ENCODE measurements at regions not wholly inside any gene's neighbourhood (a gene's known extent, or its start where the extent isn't known, plus 50 kb on each side); places are given as distances from the start of the nearest gene placed in this dataset.

- Histone ChIP-seq H3K4ac (ENCODE audit: low read depth, low read length) (no peak overlapping the region), H3K79me2 (ENCODE audit: control insufficient read depth, insufficient read depth, low read length, poor library complexity) (peaks cover 2% of the 10 kb centered on the region), H4K91ac (ENCODE audit: low read depth, low read length) (no peak overlapping the region), H3K18ac (ENCODE audit: low read length) (no peak overlapping the region), H2BK5ac (ENCODE audit: low read depth, low read length, poor library complexity) (no peak overlapping the region), H2AK5ac (ENCODE audit: low read length) (no peak overlapping the region), H3K4me3 (ENCODE audit: low read depth, low read length) (no peak overlapping the region), H3K4me1 (ENCODE audit: control insufficient read depth in 1 of 2, insufficient read depth in 2 of 2, low read length in 2 of 2) (peaks cover 0 to 2% of the 10 kb centered on the region in 2 experiments), H4K8ac (ENCODE audit: low read depth, low read length) (no peak overlapping the region), H2BK12ac (ENCODE audit: low read length) (no peak overlapping the region), H3K4me2 (ENCODE audit: low read length) (no peak overlapping the region), H3K79me1 (ENCODE audit: low read length) (no peaks in the 10 kb centered on the region), H3K9me3 (ENCODE audit: insufficient read depth, low read depth, low read length) (no peaks in the 10 kb centered on the region), H4K12ac (ENCODE audit: low read depth, low read length) (no peak overlapping the region), H3K23ac (ENCODE audit: low read length) (no peak overlapping the region), H3K27me3 (ENCODE audit: insufficient read depth, low read length) (no peaks in the 10 kb centered on the region), H3K9ac (ENCODE audit: low read length) (no peak overlapping the region), H3K36me3 (ENCODE audit: control insufficient read depth in 1 of 2, insufficient read depth in 2 of 2, low read length in 2 of 2) (no peaks in the 10 kb centered on the region), H3K27ac (ENCODE audit: low read depth, low read length) (no peak overlapping the region), H2AFZ (ENCODE audit: insufficient read depth, low read length, poor library complexity) (no peak overlapping the region), H3K14ac (ENCODE audit: low read length) (no peak overlapping the region), H2BK120ac (ENCODE audit: insufficient read depth, low read length, poor library complexity) (no peak overlapping the region)
- no CpG with 5 or more reads among the region's 3 CpGs for WGBS (ENCODE audit: extremely low coverage, insufficient coverage, insufficient read length)
- DNase-seq: no peak
These were observed 288.6 kb upstream of the C9orf72 start for GRCh38 chr9:27861887-27862286.

DNA sequence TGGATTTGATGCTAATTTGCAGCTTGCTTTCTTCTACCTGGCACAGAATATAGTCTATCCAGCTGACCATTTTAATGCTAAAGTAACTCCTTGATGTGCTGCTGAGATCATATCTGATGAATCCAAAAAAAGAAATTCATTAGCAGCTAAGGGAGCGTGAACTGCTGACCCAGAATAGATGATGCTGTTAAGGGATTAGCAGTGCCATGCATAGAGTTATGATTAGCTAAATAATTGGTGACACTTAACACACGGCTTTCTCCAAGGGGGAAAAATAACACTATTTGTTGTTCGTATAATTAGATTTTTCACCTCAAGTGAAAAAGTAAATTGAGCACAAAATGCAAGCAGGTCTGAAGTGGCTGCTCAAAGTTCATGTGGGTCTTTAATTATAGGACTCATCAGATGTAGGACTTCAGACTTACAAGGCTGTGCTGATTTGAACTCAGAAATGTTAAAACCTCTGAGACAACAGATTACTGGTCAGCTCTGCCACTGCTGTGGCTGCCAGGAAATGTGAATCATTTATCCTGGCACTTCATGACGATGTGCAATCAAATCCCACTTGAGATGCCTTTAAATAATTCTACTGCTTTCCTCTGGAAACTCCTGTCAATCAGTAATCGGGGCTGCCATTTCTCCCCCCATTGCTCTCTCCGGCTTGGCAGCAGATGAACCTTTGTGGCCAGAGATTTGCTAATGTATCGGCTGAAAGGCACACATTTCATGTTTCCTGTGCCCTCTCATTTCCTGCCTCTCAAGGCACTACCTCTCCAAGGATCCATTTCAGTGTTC lies 291.6 kb upstream of the C9orf72 start:
- no peak for DNase-seq
- no peaks in the 10 kb centered on the region for H3K79me1 ChIP-seq (ENCODE audit: low read length)
- H3K79me2 ChIP-seq (ENCODE audit: control insufficient read depth, insufficient read depth, low read length, poor library complexity): peaks cover 2% of the 10 kb centered on the region
- H2BK12ac ChIP-seq (ENCODE audit: low read length): no peak overlapping the region
- no peak overlapping the region for H2BK5ac ChIP-seq (ENCODE audit: low read depth, low read length, poor library complexity)
- H2AFZ ChIP-seq (ENCODE audit: insufficient read depth, low read length, poor library complexity): no peak overlapping the region
- H3K36me3 ChIP-seq (ENCODE audit: control insufficient read depth in 1 of 2, insufficient read depth in 2 of 2, low read length in 2 of 2): no peaks in the 10 kb centered on the region
- H3K4me1 ChIP-seq (ENCODE audit: control insufficient read depth in 1 of 2, insufficient read depth in 2 of 2, low read length in 2 of 2): no peaks in the 10 kb centered on the region
- H3K18ac ChIP-seq (ENCODE audit: low read length): no peak overlapping the region
- no peak overlapping the region for H3K27ac ChIP-seq (ENCODE audit: low read depth, low read length)
- no peak overlapping the region for H3K4me3 ChIP-seq (ENCODE audit: low read depth, low read length)
- H3K4me2 ChIP-seq (ENCODE audit: low read length): no peak overlapping the region
- no peak overlapping the region for H3K14ac ChIP-seq (ENCODE audit: low read length)
- H3K4ac ChIP-seq (ENCODE audit: low read depth, low read length): no peak overlapping the region
- no peak overlapping the region for H4K91ac ChIP-seq (ENCODE audit: low read depth, low read length)
- WGBS (ENCODE audit: extremely low coverage, insufficient coverage, insufficient read length): no CpG with 5 or more reads among the region's 7 CpGs
- H4K12ac ChIP-seq (ENCODE audit: low read depth, low read length): no peak overlapping the region
- H2AK5ac ChIP-seq (ENCODE audit: low read length): no peak overlapping the region
- H3K27me3 ChIP-seq (ENCODE audit: insufficient read depth, low read length): no peaks in the 10 kb centered on the region
- H4K8ac ChIP-seq (ENCODE audit: low read depth, low read length): no peak overlapping the region
- no peak overlapping the region for H3K23ac ChIP-seq (ENCODE audit: low read length)
- no peak overlapping the region for H2BK120ac ChIP-seq (ENCODE audit: insufficient read depth, low read length, poor library complexity)
- H3K9ac ChIP-seq (ENCODE audit: low read length): no peak overlapping the region
- H3K9me3 ChIP-seq (ENCODE audit: insufficient read depth, low read depth, low read length): no peaks in the 10 kb centered on the region

DNA sequence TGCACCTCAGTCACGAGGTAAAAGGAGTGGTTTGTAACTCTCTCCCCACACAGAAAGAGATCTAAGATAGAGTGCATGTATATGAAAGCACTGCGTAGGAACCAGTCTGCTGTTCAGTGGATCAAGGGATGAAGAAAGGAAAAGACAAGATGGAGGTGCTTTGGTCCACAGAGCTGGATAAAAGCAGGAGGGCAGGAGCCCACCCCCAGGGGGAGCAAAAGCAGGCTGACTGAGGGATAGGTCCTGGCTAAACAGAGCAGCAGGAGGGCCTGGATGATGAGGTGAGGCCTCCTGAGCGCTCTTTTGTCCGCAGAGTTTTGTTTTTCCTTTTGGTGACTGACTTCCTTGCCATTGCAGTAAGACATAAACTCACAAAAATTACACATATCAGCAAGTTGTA lies 293.5 kb upstream of the C9orf72 start:
- H3K9me3 ChIP-seq (ENCODE audit: insufficient read depth, low read depth, low read length): no peaks in the 10 kb centered on the region
- H3K18ac ChIP-seq (ENCODE audit: low read length): peak overlapping the region; percentile 30
- H2BK120ac ChIP-seq (ENCODE audit: insufficient read depth, low read length, poor library complexity): no peak overlapping the region
- H3K4me2 ChIP-seq (ENCODE audit: low read length): no peak overlapping the region
- H3K4ac ChIP-seq (ENCODE audit: low read depth, low read length): no peak overlapping the region
- H2BK5ac ChIP-seq (ENCODE audit: low read depth, low read length, poor library complexity): no peak overlapping the region
- H3K79me2 ChIP-seq (ENCODE audit: control insufficient read depth, insufficient read depth, low read length, poor library complexity): peaks cover 2% of the 10 kb centered on the region
- no peak overlapping the region for H4K8ac ChIP-seq (ENCODE audit: low read depth, low read length)
- no peaks in the 10 kb centered on the region for H3K4me1 ChIP-seq (ENCODE audit: control insufficient read depth in 1 of 2, insufficient read depth in 2 of 2, low read length in 2 of 2)
- no peak overlapping the region for H4K91ac ChIP-seq (ENCODE audit: low read depth, low read length)
- no peak overlapping the region for H3K9ac ChIP-seq (ENCODE audit: low read length)
- no CpG with 5 or more reads among the region's 4 CpGs for WGBS (ENCODE audit: extremely low coverage, insufficient coverage, insufficient read length)
- no peak overlapping the region for H4K12ac ChIP-seq (ENCODE audit: low read depth, low read length)
- H2AK5ac ChIP-seq (ENCODE audit: low read length): no peak overlapping the region
- no peak overlapping the region for H3K14ac ChIP-seq (ENCODE audit: low read length)
- H3K27me3 ChIP-seq (ENCODE audit: insufficient read depth, low read length): no peaks in the 10 kb centered on the region
- H2AFZ ChIP-seq (ENCODE audit: insufficient read depth, low read length, poor library complexity): no peak overlapping the region
- H3K79me1 ChIP-seq (ENCODE audit: low read length): no peaks in the 10 kb centered on the region
- H2BK12ac ChIP-seq (ENCODE audit: low read length): no peak overlapping the region
- DNase-seq: no peak
- H3K4me3 ChIP-seq (ENCODE audit: low read depth, low read length): no peak overlapping the region
- no peak overlapping the region for H3K23ac ChIP-seq (ENCODE audit: low read length)
- no peaks in the 10 kb centered on the region for H3K36me3 ChIP-seq (ENCODE audit: control insufficient read depth in 1 of 2, insufficient read depth in 2 of 2, low read length in 2 of 2)
- no peak overlapping the region for H3K27ac ChIP-seq (ENCODE audit: low read depth, low read length)

- Histone ChIP-seq H2AK5ac (ENCODE audit: low read length) (no peak overlapping the region), H3K27me3 (ENCODE audit: insufficient read depth, low read length) (no peaks in the 10 kb centered on the region), H3K14ac (ENCODE audit: low read length) (no peak overlapping the region), H2BK120ac (ENCODE audit: insufficient read depth, low read length, poor library complexity) (no peak overlapping the region), H3K27ac (ENCODE audit: low read depth, low read length) (no peak overlapping the region), H3K18ac (ENCODE audit: low read length) (no peak overlapping the region), H2AFZ (ENCODE audit: insufficient read depth, low read length, poor library complexity) (no peak overlapping the region), H2BK5ac (ENCODE audit: low read depth, low read length, poor library complexity) (no peak overlapping the region), H3K4me2 (ENCODE audit: low read length) (no peak overlapping the region), H4K8ac (ENCODE audit: low read depth, low read length) (no peak overlapping the region), H3K79me1 (ENCODE audit: low read length) (no peaks in the 10 kb centered on the region), H4K12ac (ENCODE audit: low read depth, low read length) (no peak overlapping the region), H2BK12ac (ENCODE audit: low read length) (no peak overlapping the region), H3K4ac (ENCODE audit: low read depth, low read length) (no peak overlapping the region), H3K4me3 (ENCODE audit: low read depth, low read length) (no peak overlapping the region), H3K9me3 (ENCODE audit: insufficient read depth, low read depth, low read length) (peaks cover 2% of the 10 kb centered on the region), H3K9ac (ENCODE audit: low read length) (no peak overlapping the region), H3K79me2 (ENCODE audit: control insufficient read depth, insufficient read depth, low read length, poor library complexity) (peaks cover 2% of the 10 kb centered on the region), H3K4me1 (ENCODE audit: control insufficient read depth in 1 of 2, insufficient read depth in 2 of 2, low read length in 2 of 2) (no peaks in the 10 kb centered on the region), H3K36me3 (ENCODE audit: control insufficient read depth in 1 of 2, insufficient read depth in 2 of 2, low read length in 2 of 2) (no peaks in the 10 kb centered on the region), H3K23ac (ENCODE audit: low read length) (no peak overlapping the region), H4K91ac (ENCODE audit: low read depth, low read length) (no peak overlapping the region)
- peak; percentile 75 to 81 for DNase-seq
- no CpG with 5 or more reads among the region's 5 CpGs for WGBS (ENCODE audit: extremely low coverage, insufficient coverage, insufficient read length)
These were observed 297.1 kb upstream of the C9orf72 start for GRCh38 chr9:27870404-27870803.
